Choroid plexus epithelial cell (primary cell): ENCODE measurements at regions not wholly inside any gene's neighbourhood (a gene's known extent, or its start where the extent isn't known, plus 50 kb on each side); places are given as distances from the start of the nearest gene placed in this dataset.

Source experiments
- DNase-seq: peaks from one replicate; pipeline ENCODE4 v3.0.0-alpha.2; 2010; ENCODE audit warnings: low read depth
- H3K4me3 ChIP-seq: 2 replicates; pipeline ENCODE4 v1.5.1; 2011; ENCODE audit warnings: low read depth, mild to moderate bottlenecking, control low read depth, low read length, moderate library complexity
- TF ChIP-seq, protein P1 (sequence below): conservative IDR thresholded peaks from 2 replicates; pipeline ENCODE4 v1.5.1; 2011; ENCODE audit warnings: low read depth, mild to moderate bottlenecking, control low read depth, inconsistent platforms, low read length, moderate library complexity

DNA sequence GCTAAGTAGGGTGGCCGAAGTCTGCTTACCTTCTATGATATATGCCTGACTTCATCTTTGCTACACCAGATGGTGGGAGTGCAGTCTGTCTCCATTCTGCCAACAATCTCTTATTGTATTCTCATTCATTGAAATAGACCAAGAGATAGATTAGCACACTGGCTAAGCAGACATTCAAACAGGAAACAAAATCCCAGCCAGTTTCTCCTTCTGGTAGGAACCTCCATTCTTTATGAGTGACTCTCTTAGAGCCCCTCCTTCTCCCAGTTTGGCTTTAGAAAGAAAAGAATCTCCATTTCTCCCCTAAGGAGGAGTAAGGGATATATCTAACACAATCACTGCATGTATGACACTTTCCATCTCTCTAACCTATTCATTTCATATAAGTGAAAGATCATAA is 118.9 kb upstream of the COL5A2 start:
- peak; percentile 38 for DNase-seq
- H3K4me3 ChIP-seq, result no peak overlapping the region
- TF ChIP-seq, protein P1, sequence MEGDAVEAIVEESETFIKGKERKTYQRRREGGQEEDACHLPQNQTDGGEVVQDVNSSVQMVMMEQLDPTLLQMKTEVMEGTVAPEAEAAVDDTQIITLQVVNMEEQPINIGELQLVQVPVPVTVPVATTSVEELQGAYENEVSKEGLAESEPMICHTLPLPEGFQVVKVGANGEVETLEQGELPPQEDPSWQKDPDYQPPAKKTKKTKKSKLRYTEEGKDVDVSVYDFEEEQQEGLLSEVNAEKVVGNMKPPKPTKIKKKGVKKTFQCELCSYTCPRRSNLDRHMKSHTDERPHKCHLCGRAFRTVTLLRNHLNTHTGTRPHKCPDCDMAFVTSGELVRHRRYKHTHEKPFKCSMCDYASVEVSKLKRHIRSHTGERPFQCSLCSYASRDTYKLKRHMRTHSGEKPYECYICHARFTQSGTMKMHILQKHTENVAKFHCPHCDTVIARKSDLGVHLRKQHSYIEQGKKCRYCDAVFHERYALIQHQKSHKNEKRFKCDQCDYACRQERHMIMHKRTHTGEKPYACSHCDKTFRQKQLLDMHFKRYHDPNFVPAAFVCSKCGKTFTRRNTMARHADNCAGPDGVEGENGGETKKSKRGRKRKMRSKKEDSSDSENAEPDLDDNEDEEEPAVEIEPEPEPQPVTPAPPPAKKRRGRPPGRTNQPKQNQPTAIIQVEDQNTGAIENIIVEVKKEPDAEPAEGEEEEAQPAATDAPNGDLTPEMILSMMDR, result no peak

DNA sequence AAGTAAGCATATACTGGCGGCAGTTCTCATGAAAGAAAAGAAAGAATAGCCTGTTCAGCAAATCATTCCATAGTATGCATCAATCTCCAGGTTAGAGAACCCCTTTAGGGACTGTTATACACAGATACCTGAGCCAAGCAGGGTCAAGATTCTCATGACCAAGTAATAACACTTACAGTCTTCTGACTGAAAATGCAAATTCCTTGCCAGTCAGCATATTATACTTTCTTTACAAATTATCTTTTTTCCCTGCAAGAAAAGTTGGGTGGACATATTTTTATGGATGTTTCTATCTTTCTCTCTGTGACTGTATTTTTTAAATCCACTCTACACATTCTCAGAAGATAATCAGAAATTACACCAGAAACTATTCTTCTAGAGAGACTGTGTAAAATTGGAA is 120.4 kb upstream of the COL5A2 start:
- no peak overlapping the region for H3K4me3 ChIP-seq
- TF ChIP-seq, protein P1, result no peak
- no peak for DNase-seq

DNA sequence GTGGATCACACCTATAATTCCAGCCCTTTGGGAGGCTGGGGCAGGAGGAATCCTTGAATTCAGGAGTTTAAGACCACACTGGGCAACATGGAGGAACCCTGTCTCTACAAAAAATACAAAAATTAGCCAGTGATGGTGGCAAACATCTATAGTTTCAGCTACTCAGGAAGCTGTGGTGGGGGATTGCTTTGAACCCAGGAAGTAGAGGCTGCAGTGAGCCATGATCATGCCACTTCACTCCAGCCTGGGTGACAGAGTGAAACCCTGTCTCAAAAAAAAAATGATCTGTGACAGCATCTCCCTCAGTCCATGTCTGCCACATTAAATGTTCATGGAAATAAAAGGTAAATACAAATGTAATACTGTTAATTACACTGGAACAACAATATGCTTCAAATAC is 121.4 kb upstream of the COL5A2 start:
- no peak for DNase-seq
- H3K4me3 ChIP-seq, result no peak overlapping the region

DNA sequence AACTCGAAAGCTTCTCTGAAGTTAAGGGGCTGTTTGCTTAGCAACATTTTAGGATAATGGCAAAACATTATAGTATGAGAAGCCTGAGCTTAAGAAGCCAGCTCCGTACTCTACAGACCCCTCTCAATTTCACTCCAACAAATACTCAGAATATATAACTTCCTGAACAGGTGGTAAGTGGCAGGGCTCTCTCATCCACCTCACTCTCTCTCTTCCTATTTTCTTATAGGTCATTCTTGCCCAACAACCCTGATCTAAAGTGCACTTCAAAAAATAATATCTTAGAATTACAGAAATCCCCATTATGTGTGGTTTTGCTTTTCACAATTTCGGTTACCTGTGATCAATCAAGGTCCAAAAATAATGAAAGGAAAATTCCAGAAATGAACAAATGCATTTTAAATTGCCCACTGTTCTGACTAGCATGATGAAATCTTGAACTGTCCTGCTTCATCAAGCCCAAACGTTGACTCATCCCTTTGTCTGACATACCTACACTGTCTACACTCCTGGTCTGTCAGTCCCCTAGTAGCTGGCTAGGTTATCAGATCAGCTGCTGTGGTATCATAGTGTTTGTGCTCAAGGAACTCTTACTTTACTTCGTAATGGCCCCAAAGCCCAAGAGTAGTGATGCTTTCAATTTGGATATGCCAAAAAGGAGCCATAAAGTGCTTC is 122.8 kb upstream of the COL5A2 start:
- TF ChIP-seq, protein P1, result no peak
- no peak overlapping the region for H3K4me3 ChIP-seq
- DNase-seq, result peak; percentile 37

More for the DNA sequence above, 121.4 kb upstream of the COL5A2 start:
- TF ChIP-seq, protein P1, result no peak

DNA sequence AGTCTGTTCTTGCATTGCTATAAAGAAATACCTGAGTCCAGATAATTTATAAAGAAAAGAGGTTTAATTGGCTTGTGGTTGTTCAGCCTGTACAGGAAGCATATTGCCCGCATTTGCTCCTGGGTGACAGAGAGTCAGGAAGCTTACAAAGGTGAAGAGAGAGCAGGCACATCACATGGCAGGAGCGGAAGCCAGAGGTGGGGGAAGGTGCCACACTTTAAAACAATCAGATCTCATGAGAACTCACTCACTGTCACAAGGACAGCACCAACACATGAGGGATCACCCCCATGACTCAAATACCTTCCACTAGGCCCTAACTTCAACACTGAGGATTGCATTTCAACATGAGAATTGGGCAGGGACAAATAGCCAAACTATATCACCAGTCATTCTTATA is 124.8 kb upstream of the COL5A2 start:
- H3K4me3 ChIP-seq, result no peak overlapping the region
- DNase-seq, result no peak
- TF ChIP-seq, protein P1, result no peak

DNA sequence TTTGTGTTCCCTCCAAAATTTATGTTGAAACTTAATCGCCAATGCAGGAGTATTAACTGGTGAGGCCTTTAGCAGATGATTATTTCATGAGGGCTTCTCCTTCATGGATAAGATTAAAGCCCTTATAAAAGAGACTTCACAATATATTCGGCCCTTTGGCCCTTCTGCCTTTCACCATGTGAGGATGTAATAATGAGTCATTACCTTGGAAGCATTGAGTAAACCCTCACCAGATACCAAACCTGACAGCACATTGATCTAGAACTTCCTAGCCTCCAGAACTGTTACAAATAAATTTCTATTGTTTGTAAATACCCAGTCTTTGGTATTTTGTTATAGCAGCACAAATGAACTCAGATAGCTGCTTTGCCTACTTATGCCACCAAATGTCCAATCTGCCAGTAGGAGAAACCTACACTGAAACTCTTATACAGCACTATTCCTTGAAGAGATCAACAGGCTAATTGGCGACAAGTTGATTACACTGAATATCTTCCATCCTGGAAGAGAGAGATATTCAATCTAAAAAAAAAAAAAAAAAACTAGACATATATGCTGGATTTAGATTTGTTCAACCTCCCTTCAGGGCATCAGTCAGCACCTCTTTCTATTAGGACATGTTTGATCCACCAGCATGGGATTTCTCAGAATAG is 125.9 kb upstream of the COL5A2 start:
- no peak overlapping the region for H3K4me3 ChIP-seq
- TF ChIP-seq, protein P1, result no peak
- peak; percentile 60 for DNase-seq

DNA sequence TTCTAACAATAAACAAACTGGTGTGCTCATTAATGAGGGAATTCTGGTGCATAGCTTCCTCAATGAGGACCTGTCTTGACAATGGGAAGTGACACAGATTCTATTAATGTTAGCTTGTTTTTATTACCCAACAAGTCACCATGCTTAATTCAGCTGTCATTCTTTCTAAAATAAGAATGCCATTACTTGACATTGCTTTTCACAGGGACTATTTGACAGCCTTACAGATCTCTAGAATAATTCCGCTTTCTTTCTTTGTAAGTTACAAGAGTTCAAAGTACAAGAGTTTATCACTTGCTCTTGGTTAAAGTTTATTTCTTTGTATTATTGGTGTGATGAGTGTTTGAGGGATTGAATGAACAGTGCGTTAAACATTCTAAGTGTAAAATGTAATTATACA is 127.0 kb upstream of the COL5A2 start:
- no peak overlapping the region for H3K4me3 ChIP-seq
- TF ChIP-seq, protein P1, result no peak
- DNase-seq, result no peak
